ENCODE measurements at regions not wholly inside any gene's neighbourhood (a gene's known extent, or its start where the extent isn't known, plus 50 kb on each side); places are given as distances from the start of the nearest gene placed in this dataset.

GRCh38 chr3:188053710-188054380 is 100.1 kb upstream of the LPP start:
- TF ChIP-seq POLR2A (IDR thresholded peaks at IDR 0.05): no peak
- no peak for TF ChIP-seq CTCF (IDR thresholded peaks at IDR 0.05)

All from lower leg skin (tissue), 3 donors.